ENCODE measurements at regions not wholly inside any gene's neighbourhood (a gene's known extent, or its start where the extent isn't known, plus 50 kb on each side); places are given as distances from the start of the nearest gene placed in this dataset.

DNA sequence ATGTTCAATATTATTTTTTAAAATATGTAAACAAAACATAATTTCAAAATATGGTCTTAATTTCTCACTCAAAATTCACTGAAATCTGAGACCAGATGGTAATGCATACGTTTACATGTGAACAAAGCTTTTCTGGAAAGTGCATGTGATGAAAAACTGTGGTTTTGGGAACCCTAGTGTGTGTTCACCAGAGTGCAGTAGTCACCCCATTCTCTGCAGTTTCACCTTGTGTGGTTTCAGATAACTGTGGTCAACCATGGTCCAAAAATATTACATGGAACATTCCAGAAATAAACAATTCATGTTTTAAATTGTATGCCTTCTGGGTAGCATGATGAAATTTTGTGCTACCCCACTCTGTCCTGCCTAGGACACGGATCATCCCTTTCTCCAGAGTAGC is 2021.9 kb downstream of the MRPL39 start:
- TF ChIP-seq, protein P1, sequence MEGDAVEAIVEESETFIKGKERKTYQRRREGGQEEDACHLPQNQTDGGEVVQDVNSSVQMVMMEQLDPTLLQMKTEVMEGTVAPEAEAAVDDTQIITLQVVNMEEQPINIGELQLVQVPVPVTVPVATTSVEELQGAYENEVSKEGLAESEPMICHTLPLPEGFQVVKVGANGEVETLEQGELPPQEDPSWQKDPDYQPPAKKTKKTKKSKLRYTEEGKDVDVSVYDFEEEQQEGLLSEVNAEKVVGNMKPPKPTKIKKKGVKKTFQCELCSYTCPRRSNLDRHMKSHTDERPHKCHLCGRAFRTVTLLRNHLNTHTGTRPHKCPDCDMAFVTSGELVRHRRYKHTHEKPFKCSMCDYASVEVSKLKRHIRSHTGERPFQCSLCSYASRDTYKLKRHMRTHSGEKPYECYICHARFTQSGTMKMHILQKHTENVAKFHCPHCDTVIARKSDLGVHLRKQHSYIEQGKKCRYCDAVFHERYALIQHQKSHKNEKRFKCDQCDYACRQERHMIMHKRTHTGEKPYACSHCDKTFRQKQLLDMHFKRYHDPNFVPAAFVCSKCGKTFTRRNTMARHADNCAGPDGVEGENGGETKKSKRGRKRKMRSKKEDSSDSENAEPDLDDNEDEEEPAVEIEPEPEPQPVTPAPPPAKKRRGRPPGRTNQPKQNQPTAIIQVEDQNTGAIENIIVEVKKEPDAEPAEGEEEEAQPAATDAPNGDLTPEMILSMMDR (IDR thresholded peaks at IDR 0.05): no peak
- no peak for TF ChIP-seq POLR2A (IDR thresholded peaks at IDR 0.05)
